ENCODE measurements at regions not wholly inside any gene's neighbourhood (a gene's known extent, or its start where the extent isn't known, plus 50 kb on each side); places are given as distances from the start of the nearest gene placed in this dataset.

DNA sequence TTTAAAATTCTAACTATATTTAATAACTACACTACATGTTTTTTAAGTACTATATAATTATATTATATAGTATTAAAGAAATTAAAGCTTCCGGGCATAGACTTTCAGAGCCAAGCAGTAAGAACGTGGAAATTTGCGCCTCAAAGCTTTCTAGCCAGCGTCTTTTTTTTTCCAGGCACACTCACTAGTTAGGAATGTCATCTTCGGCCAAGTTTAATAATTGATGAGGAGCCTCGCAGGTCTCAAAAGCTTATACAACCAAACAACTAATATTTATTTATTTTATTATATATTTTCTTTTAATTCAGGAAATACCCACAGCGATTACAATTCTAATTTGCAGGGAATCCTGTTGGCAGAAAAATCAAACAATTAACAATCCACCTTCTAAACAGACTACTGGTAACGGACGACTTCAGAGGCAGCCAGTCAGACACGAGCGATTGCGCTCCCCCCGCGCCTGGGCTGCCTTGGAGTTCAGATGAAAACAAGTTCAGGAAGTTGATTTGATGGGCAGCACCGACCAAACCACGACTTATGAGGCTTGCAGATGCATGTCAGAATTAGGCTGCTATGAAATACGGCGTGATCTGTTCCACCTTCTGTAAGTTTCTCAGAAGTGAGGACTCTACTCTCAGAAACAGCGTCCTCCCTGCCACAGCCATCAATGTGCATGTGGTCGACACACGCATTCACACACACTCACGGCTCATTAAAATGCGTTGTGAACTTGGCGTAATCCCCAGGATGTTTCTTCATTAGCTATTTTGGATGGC, 431.8 kb upstream of the MGMT start:
- DNase-seq, result peak; percentile 40

DNA sequence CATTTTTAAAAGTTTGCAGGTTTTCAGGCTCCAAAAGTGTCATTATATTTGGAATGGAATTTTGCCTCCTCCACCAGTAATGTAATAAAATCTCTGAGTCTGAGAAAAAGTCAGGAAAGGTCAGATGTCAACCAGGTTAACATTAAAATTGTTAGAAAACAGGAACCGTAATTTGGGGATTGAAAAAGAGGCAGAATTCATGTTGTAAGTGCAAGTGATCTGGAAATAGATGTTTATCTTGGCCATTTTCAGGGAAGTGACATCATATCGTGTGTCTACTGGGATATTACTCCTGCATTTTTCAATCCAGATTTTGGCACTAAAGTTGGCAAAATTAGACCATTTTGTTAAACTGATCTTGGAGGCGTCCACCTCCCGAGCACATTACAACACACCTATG, 428.5 kb upstream of the MGMT start:
- DNase-seq, result no peak

DNA sequence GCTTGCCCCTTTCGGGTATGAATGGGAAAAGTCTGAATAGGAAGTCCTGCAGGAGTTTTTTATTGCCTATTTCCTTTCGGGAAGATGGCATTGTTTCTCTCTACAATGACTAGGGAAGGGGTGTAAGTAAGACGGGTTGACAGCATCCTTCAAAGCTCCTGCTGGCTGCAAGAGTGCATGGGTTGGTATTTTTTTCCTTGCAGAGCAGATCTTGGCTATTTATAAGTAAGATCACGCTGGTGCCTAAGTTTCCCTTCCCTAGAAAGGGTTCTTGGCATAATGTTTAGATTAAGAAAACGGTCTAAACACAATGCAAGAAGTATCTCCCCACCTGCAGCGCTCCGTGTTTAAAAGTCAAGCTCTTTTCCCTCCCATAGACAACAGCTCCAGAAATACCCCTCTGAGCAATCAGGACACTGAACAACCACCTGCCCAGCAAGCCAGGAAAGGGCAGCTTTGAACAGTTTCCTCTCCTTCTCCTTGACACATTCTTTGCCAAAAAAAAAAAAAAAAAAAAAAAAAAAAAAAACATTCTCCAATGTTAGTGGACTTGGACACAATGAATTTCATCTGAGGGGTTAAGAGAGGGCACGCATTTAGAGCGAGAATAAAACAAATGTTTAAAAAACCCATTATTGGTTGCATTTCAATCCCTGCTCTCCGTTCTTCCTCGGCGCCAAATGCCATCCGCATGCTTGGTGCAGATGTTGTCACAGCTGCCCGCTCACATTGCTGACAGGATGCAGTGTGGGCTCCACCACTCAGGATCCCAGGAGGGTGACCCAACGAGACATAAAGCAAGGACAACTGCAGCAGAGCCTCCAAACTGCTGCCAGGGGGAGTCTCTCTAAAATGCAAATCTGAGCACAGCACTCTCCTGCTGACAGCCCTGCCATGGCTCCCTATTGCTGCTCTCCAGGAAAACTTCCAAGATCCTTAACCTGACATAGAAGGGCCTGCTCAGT, 427.4 kb upstream of the MGMT start:
- no peak for DNase-seq

DNA sequence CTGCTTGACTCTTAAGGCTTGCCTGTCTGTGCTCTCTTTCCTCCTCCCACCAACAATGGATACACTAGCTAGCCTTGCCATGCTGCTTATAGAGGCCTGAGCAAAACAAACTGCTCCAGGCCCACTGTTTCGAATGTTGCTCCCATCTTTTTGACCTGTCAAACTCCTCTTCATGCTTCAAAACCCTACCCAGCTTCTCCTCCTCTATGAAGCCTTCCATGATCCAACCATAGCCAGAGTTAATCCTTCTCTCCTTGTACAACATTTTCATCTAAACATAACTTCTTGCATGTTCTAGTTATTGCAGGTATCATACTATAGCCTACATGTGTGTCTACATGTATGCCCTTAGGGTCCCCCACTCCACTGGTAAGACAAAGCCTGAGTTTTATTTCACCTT, 426.7 kb upstream of the MGMT start:
- DNase-seq, result no peak

DNA sequence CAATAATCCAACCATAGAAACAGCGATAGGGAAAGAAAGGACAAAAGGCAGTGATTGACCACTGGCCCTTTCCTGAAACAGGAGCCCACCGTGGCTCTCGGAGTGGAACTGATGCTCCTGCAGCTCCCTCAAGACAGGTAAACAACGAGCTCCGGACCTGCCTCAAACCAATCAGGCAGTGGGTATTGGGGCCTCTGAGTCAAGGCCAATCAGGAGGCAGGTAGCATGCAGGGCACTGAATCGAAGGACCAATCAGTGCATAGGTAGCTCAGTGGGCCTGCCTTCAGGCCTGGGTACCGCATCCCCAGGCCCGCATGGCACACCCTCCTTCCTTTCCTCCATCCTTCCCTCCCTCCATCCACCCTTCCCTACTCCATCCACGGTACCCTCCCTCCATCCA, 425.1 kb upstream of the MGMT start:
- no peak for DNase-seq

DNA sequence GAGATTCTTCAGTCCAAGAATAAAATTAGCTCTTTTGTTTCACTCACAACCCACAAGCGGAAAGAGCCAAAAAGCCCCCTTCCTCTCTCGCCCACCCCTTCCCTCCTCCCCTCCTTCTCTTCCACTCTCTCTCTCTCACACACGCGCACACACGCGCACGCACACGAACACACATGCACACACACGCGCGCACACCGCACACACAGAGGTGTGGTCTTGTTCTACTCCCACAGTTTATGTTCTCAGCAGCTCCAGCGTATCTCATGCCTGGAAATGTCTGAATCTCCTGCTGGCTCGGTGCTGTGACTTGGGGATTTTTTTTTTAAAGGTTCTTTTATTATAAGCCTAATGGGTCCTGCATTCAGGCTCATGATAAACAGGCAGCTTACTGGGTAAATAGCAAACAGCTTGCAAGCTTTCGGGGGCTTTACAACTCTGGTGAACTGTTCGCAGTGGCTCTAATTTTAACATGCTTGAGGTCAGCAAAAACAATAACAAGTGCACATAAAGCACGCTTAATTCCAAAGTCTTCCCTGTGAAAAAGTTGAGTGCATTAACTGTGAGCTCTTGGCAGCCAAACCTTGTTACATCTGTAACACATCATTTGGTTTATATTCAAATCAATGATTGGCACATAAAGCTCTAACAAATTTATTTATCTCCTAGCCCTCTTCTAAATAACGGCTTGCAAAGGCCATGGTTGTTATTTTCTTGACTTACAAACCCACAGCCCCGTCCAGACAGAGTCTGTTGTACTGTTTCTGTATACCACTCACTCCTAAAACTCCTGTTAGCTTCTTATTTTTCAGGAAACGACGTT, 424.1 kb upstream of the MGMT start:
- DNase-seq, result no peak

DNA sequence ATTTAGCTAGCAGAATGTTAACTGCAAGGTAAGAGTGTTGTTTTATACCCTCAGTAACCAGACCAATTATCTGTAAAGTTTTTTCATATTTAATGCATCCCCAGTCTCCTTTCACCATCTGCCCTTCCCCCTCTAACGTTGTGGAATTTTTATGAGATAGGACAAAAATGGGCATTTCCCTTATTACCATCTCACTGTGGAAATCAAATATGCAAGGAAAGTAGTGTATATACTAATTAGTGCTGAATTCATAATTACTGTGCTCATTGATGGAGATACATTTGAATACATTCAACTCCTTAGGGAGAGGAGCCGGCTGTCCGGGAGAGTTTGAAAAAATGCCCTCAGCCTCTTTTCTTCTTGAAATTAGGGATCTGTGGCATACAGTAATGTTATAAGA, 423.4 kb upstream of the MGMT start:
- no peak for DNase-seq

DNA sequence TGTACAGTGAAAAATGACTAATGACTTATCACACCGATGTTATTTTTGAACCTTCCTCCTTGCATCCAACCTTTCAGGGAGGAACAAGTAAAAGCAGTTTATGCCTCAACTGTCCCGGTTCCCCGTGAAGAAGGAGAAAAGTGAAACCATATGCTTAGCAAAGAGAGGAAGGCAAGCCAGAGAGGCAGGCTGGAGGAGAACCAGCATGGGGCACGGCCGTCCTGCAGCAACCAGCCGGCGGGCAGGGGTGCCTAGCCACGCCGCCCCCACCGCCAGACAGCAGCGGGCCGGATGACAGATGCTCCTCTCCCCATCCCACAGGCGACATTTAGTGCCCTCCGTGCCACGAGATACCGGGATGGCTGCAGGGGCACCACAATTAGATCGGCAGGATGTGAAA, 421.4 kb upstream of the MGMT start:
- no peak for DNase-seq

DNA sequence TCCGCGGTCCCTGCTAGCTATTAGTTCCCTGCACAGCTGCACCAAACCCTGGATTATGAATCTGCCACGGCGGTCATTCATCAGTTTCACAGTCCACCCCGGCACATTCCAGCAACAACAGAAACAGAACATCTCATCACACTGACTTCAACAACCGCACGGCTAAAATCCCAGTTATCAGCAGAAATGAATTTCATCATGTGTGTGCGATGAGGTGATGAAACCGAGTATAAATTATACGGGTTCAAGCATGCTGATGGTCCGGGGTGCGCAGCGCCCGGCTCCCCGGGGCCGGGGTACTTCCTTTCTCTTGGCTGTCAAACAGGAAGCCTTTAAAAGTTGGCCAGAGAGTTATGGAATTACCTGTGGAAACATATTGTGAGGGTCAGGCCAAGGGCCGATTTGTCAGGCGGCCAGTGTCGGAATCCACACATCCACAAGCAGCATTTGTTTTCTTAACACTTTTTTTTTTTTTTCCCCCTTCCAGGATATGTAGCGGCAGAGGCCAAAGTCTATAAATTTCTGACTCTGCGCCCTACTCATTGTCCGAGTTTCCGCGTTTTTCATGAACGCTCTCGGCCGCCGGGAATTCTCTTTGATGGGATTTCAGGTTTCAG, 420.9 kb upstream of the MGMT start:
- no peak for DNase-seq

DNA sequence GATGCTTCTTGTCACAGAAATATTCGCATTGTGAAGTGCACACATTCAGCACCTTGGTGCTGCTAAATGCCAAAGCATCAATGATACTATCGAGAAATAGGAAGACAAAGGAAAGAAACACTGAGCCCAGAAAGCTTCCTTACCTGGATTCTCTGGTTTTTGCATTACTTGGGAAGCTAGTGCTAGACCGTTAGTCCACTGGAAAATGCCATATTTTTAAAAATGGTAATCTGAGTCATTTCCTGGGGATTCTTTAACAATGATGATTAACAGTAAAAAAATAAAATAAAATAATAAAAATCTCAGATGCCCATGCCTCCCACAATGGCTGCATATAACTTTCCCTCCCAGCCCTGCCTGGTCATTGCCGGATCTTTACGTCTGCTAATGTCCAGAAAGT, 420.1 kb upstream of the MGMT start:
- DNase-seq, result no peak

DNA sequence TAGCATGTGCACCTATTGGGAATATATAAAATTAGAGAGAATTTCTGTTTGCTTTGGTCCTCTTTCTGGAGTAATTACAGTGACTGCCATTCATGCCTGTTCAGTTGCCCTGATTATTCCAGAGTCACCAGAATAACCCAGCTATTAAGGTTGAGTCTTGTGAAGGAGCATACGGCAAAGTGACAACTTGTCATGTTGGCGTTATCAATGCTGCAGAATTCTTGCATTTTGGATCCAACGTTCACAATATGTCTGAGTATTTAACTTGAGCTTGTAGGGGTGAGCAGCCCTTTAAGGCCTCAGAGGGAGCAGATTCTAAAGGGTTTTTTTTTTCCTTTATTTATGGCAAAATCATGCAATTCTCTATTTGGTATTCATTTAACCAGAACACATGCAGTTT, 419.4 kb upstream of the MGMT start:
- DNase-seq, result no peak

DNA sequence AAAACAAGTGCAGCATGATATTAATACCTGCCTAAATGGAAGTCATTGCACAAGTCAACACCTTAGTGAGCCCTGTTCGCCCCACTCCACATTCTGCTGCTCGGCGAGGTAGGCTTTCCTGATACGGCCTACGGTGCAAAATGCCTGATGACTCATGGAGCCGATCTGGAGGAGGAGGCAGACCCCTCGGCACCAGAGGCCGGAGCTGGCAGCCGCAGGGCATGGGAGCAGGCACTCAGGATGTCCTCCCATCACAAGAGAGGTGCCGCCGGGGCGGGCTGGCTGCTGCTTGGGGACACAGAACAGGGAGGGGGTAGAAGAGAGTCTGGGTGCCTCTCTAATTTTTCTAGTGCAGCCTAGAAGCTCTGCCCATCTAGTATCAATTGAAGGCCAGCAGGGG, 418.5 kb upstream of the MGMT start:
- no peak for DNase-seq

DNA sequence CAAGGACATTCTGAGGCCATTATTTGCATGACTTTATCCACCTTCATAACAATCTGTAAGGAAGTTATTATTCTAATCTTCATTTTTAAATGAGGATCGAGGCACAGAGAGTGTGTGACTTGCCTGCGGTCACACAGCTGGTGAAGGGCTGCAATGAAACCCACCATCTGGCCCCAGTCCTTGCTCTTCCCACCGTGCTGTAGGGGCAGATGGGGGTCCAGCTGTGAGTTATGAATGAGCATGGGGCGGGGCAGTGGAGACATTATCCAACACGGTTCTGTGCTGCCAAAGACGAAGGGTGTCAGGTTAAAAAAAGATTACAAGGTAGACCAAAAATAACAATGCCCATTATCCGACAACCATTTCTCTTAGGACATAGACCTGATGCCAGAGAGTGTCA, 417.5 kb upstream of the MGMT start:
- DNase-seq, result no peak

DNA sequence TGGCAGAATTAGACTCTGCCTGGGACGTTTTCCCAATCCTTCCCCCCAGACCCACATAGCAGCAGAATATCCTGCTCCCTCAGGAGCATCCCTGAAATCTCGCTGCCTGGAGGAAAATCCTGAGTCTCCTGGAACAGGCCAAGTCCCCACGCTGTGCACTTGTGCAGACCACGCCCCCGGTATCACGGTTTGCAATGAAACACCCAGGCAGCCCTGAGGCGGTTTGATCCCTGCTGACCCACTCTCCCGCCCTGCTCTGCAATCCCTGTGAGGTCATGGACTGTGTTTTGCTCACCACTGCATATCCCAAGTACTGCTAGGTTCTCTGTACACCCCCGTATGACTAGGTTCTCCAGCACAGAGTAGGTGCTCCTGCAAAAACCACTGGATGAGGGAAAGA, 411.8 kb upstream of the MGMT start:
- no peak for DNase-seq

DNA sequence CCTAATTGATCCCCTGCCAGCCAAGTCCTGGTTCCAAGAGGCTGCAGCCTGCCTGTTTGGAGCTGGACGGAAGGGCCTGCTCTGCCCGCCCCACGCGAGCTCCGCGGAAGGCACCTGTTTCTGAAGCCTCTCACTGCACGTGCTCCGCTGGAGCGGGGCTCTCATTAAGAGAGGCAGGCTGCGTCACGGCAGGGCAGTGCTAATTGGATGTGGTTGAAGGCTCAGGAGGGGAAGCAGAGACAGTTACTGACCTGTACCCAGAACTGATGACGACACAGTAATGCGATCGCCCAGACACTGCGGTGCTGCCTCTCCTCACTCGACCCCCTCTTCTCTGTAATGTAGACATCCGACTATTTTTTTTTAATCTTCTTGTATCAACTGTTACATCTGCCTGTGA, 411.1 kb upstream of the MGMT start:
- no peak for DNase-seq

DNA sequence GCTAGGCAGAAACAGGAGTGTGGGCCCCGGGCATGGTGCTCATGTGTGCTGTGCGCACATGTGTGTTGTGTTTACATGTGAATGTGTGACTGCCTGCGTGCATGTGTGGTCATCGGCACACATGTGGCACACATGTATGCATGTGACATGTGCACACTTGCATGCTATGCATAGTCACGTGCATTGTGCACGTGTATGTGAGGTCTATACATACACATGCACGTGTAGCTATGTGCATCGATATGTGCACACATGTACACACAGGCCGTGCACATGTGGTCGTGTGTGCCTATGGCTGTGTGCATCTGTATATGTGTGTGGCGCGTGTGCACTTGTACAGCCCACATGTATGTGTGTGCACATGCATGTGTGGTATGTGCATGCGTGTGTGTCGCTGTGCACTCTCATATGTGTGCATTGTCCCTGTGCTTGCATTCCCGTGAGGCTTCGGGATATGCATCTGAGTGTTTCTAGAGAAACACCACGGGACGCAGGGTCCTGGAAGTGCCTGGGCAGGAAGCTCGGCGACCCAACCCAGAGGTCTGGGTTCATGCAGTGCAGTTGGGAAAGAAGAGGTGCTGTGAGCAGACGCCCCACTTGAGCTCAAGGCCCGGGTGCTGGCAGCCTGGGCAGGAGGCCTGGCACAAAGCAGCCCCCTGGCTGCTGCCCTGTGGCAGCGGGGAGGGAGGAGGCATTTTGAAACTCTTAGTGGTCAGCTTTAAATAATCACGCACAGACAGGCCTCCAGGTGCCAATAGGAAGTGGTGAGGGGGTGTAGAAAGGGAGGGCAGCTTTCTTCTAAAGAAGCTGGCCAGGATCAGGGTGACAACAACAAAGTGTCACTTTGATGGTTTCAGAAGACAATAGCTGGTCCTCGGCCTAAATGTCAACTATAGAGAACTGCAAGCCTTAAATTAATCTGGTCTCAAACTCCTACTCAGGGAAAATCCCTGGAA, 410.0 kb upstream of the MGMT start:
- DNase-seq, result no peak

DNA sequence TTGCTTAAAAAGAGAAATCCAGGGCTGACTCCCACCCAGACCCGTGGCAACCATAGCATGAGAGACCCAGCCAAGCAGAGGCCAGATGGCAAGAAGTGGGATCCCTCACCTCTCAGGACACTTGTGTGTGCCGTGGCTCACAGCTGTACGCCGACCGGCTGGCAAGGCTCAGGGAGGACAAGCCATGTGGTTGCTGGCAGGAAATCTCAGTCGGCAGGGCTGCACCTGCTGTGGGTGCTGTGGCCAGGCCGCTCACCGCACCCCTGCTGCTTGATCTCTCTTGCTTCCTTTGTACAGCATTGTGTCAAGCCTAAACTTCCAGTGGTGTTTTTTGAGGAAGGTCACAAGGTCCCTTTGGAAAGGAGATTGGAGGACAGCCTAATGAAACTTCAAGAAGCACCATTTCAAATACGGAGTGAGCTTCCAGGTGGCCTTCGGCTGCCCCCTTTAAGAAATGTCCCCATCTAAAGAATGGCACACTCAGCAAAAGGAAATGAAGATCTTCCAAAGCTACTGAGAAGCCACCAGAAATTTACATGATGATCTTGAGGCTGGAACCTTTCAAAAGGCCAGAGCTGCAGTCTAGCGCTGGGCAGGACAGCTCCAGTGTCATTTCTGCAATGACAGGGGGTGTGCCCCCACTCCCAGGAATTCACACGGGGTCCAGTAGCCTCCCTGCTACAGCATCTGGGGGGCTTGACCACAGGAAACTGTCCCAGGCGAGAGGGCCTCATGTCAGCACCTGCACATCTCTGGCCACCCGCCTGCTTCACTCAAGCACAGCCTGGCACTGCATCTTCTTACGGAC, 409.0 kb upstream of the MGMT start:
- peak; percentile 37 for DNase-seq

DNA sequence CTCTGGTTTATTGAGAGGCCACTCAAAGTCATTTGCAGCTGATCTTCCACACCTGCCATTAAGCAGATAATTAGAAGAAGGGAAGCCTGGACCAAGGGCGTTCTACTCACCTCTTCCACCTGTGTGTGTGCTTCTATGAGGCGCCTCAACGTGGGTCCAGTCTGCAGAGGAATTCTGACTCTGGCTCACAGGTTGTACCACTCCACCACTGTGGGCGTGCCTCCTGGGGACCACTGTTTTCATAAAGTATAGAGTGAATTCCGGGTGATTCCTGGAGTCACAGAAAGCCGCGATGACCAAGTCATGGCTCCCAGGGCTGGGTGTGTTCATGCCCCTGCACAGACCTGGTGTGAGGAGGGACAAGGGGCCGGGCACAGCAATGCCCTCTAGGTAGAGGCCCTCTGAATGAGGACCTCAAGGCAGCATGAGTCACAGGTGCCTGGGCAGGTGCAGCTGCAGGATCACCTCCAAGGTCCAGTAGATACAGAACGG, 408.3 kb upstream of the MGMT start:
- no peak for DNase-seq

DNA sequence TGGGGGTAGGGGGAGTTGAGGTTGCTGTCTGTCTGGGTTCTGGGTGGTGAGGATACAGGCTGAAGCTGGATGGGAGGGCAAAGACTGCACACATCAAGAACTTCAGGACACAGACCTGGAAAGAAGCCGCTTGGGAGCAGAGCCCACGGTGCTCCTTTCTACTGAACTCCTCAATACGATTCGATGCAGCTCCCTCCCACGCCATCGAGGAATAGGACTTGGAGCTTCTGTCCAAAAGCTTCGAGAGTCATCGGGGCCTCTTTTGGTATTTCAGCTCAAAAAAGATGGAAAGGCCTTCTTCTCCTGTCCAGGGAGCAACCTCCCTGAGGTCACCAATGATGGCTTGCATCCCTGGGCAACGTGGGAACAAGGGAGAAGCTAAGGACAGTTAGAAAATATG, 407.1 kb upstream of the MGMT start:
- no peak for DNase-seq

DNA sequence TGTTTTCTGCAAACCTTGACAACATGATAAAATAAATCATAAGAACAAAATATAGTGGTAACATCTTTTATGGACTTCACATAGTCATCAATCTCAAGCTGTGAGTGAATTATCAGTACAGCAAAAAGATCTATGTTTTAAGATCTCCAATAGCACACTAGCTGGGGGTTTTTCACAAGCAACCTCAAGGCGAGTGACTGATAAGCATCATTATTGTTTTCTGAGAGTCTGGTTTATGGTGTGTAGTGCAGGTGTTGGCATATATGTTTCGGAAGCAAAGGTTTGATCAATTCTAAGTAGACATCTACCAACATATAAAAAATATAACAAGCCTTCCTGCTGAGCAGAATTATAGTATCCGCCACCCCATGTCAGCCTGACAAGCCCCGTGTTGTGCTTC, 403.8 kb upstream of the MGMT start:
- DNase-seq, result no peak

DNA sequence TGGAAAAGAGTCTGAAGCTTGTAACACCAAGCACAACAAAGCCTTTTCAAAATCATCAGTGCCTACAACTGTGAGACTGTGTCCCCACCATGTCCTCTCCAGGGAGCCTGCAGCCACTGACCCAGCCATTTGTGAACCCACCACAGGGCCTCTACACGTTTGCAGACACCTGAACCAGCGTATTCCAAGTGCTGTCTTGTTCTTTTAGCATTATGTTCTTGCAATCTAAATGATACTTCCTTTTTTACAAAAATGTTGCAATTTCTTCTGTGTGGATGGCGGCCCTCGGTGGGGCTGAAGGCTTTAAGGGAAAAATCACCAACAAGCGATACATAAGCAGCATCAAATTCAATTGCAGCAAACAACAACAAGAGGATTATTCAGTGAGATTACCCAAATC, 403.2 kb upstream of the MGMT start:
- no peak for DNase-seq
